NCI-H2196 treated with DMSO at 0.1 percent for 48 hours (cell line): ENCODE measurements at regions not wholly inside any gene's neighbourhood (a gene's known extent, or its start where the extent isn't known, plus 50 kb on each side); places are given as distances from the start of the nearest gene placed in this dataset.
A peak's percentile ranks its signal among the peaks of the same experiment; 100 is the strongest.
"Not testable (repeated sequence)": the region's sequence is repeated elsewhere in the genome, so short reads cannot be mapped to it uniquely, and the experiment has no call there.

Source experiments
- DNase-seq: peaks from one replicate; lab custom pipeline; 2025; ENCODE audit not compliant: unreplicated experiment; lab: John Stamatoyannopoulos, UW

- no peak for DNase-seq
These were observed 53.5 kb downstream of the PAGE2 start for GRCh38 chrX:55142206-55142918.

DNA sequence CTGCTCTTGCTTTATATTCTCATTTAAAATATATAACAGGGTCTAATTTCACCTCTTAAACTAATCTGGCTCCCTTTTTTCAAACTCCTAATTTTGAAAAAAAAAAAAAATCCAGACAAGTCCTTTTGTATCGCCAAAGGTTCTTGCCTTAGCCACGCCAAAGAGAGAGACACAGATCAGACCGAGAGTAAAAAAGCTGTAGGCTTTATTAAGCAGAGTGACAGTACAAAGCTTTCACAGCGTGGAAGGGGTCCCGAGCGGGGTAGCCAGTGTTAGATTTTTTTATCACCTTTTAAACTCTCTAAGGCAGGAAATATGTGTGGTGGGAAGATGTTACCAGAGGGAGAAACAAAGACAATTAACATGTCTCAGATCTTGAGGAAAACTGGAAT, 54.1 kb downstream of the PAGE2 start:
- DNase-seq = no peak

DNA sequence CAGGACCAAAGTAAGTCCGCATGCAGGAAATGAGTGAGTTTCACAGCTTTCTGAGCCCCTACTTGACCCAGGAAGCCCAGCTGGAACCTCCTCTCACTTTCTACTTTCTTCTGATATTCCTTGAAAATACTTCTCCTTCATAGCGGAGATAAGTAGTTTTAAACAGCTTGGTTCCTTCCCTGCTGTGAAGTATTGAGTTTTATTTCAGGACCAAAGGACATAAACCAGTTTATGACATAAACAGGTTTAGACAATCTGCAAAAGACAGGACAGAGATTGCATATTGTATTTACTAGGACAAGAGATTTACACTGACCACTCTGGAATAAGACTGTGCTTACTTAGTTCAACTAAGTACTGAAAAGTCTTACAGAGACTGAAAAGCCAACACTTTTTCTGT, 54.8 kb downstream of the PAGE2 start:
- no peak for DNase-seq

- DNase-seq = no peak
These were observed 55.9 kb downstream of the PAGE2 start for GRCh38 chrX:55144697-55145096.

DNA sequence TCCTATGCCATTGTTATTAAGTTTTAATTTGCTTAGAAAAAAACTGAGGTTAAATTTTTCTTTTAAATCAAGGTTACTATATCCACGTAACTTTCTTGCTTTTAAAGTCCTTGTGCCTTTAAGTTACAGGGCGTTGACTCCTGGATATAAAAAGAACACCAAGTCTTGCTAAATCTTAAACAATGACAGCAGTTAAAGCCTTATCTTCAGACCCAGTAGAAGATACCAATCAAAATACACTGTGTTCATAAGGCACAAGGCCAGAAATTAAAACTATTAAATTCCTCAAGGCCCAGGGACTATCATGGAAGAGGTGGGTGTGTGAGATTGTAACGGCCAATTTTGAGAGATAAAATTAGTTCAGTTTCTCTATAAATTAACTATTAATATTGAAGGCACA, 60.4 kb downstream of the PAGE2 start:
- DNase-seq = no peak

DNA sequence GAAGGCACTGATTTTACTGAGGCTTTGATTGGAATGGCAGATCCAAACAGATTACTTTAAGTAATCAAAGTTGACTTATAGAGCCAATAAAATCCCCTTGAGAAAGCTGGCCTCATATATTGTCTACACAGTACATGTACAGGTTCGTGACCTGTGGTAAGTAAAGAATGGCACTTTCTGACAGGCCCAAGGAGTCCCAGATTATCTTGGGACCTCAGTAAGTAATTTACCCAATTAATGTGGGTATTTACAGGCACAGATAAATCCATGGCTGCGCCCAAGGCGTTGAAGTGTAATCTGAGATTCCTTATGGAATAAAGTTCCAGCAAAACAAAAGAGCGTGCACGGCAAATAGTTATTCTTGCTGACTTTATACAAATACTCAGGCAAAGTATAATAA, 62.4 kb downstream of the PAGE2 start:
- no peak for DNase-seq

- no peak for DNase-seq
These were observed 60.6 kb upstream of the PAGE5 start for GRCh38 chrX:55159551-55159950.

GRCh38 chrX:55160685-55161552, 59.2 kb upstream of the PAGE5 start:
- peak; percentile 71 for DNase-seq

GRCh38 chrX:55161581-55161980, 58.6 kb upstream of the PAGE5 start:
- DNase-seq = no peak

GRCh38 chrX:55163171-55163570, 57.0 kb upstream of the PAGE5 start:
- DNase-seq = no peak

GRCh38 chrX:55165026-55165425, 55.1 kb upstream of the PAGE5 start:
- not testable (repeated sequence) for DNase-seq

- no peak for DNase-seq
These were observed 52.9 kb upstream of the PAGE5 start for GRCh38 chrX:55167124-55167803.

GRCh38 chrX:55167901-55168300, 52.2 kb upstream of the PAGE5 start:
- DNase-seq = no peak

DNA sequence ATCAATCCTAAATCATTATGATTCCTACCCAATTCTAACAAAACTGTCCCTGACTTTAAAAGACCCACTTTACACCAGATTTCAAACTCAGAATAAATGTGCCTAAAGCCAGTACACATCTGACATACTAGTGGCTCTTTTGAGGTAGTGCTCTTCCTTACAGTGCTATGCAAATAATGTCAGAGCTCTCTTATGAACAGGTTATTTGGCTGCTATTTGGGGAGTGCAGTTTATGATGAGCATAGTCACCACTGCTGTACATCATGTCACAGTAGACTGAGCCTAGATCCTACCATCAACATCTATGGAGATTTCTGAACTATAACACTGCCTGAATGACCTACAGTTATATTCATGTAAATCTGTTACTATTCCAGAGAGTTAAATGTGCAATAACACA, 50.4 kb upstream of the PAGE5 start:
- DNase-seq = no peak
